A549 (cell line): ENCODE measurements at regions not wholly inside any gene's neighbourhood (a gene's known extent, or its start where the extent isn't known, plus 50 kb on each side); places are given as distances from the start of the nearest gene placed in this dataset.

Experiments used
- ATAC-seq, 2 experiments: fragments of 200-7000 bp in 1 of 2; fragments of >200 bp in 1 of 2; cut with Nextera tagmentation in 1 of 2; cut with Tn5 transposase in 1 of 2; 3 replicates each; pipeline versions ENCODE4 v1.8.0 to v1.9.1; 2018 to 2020; ENCODE audit warnings: mild to moderate bottlenecking in 1 of 2, moderate library complexity in 1 of 2
- CTCF ChIA-PET: fragments of 300-600 bp; sonication (Branson Sonifier 250); formaldehyde crosslinking; extraction: SDS; loops from one replicate; lab custom pipeline; 2021; ENCODE audit warnings: antibody characterized with exemption, inconsistent platforms; lab: Yijun Ruan, JAX
- POLR2A ChIA-PET: fragments of 350-600 bp; formaldehyde crosslinking; extraction: SDS; loops from one replicate; lab custom pipeline; 2021; ENCODE audit warnings: antibody characterized with exemption, inconsistent platforms; lab: Yijun Ruan, JAX
- DNase-seq, 2 experiments: peaks; one replicate each; pipeline versions ENCODE4 v3.0.0 to v3.0.0-alpha.2; 2011 to 2016; ENCODE audit warnings: low read depth in 1 of 2, low spot score in 1 of 2
- FAIRE-seq: peaks from 2 replicates; lab custom pipeline; 2011; peaks lifted over from hg19 to GRCh38; lab: Jason Lieb, UNC
- H3K27ac ChIP-seq, 2 experiments: fragments of >200 bp; sonication (Bioruptor Twin); formaldehyde crosslinking; 3 replicates each; pipeline ENCODE4 v1.5.1; 2016 to 2017
- H3K4me1 ChIP-seq: fragments of >200 bp; sonication (Bioruptor Twin); formaldehyde crosslinking; 3 replicates; pipeline ENCODE4 v1.6.1; 2016
- H3K4me2 ChIP-seq: fragments of >200 bp; sonication (Bioruptor Twin); formaldehyde crosslinking; 3 replicates; pipeline ENCODE4 v1.6.1; 2016
- H3K4me3 ChIP-seq: fragments of >200 bp; sonication (Bioruptor Twin); formaldehyde crosslinking; 3 replicates; pipeline ENCODE4 v1.5.1; 2016
- H3K9me3 ChIP-seq: fragments of >200 bp; sonication (Bioruptor Twin); formaldehyde crosslinking; 3 replicates; pipeline ENCODE4 v1.6.1; 2016
- ATOH8 ChIP-seq: fragments of 250-450 bp; sonication (Bioruptor Pico); IDR thresholded peaks from 2 replicates; pipeline ENCODE4 v1.5.0; 2020; ENCODE audit warnings: low read depth, mild to moderate bottlenecking, moderate library complexity
- CBX8 ChIP-seq: fragments of 200-600 bp; sonication (generic); IDR thresholded peaks from 2 replicates; pipeline ENCODE4 v1.6.1; 2016
- CHD2 ChIP-seq: fragments of 150-350 bp; IDR thresholded peaks from 2 replicates; pipeline ENCODE4 v1.6.1; 2014; ENCODE audit warnings: low read length; ENCODE audit not compliant: partially characterized antibody
- FOSL2 ChIP-seq, 2 experiments: fragments of 450-650 bp in 1 of 2; fragments of >200 bp in 1 of 2; sonication (Bioruptor Twin) in 1 of 2; formaldehyde crosslinking; IDR thresholded peaks; 2 replicates each; pipeline versions ENCODE4 v1.5.0 to v1.6.1; 2016 to 2020; ENCODE audit warnings: mild to moderate bottlenecking in 1 of 2, moderate library complexity in 1 of 2
- FOXS1 ChIP-seq: fragments of 250-450 bp; sonication (Bioruptor Pico); IDR thresholded peaks from 2 replicates; pipeline ENCODE4 v1.5.0; 2020; ENCODE audit warnings: mild to moderate bottlenecking, moderate library complexity
- HEYL ChIP-seq: fragments of 250-450 bp; sonication (Bioruptor Pico); IDR thresholded peaks from 2 replicates; pipeline ENCODE4 v1.8.0; 2021; ENCODE audit warnings: mild to moderate bottlenecking, moderate library complexity
- HOXA7 ChIP-seq: fragments of 250-450 bp; sonication (Bioruptor Pico); IDR thresholded peaks from 2 replicates; pipeline ENCODE4 v1.5.0; 2020; ENCODE audit warnings: mild to moderate bottlenecking, moderate library complexity
- KDM5A ChIP-seq: fragments of 200-600 bp; sonication (generic); IDR thresholded peaks from 2 replicates; pipeline ENCODE4 v1.6.1; 2016; ENCODE audit warnings: antibody characterized with exemption, mild to moderate bottlenecking
- MYC ChIP-seq: IDR thresholded peaks from 2 replicates; pipeline ENCODE4 v1.6.1; 2012; ENCODE audit warnings: mild to moderate bottlenecking, inconsistent platforms, low read length, improper control_type of control experiment, borderline replicate concordance
- NR3C1 ChIP-seq: fragments of >200 bp; sonication (Bioruptor Twin); formaldehyde crosslinking; IDR thresholded peaks from 3 replicates; pipeline ENCODE4 v1.6.1; 2017
- POLR2AphosphoS2 ChIP-seq: conservative IDR thresholded peaks from 2 replicates; pipeline ENCODE4 v1.6.1; 2012; ENCODE audit warnings: low read length, improper control_type of control experiment, inconsistent platforms
- SMC3 ChIP-seq: fragments of >200 bp; sonication (Bioruptor Twin); formaldehyde crosslinking; IDR thresholded peaks from 3 replicates; pipeline ENCODE4 v1.6.1; 2018; ENCODE audit warnings: inconsistent platforms
- ZFP36 ChIP-seq: fragments of 450-650 bp; IDR thresholded peaks from 2 replicates; pipeline ENCODE4 v1.6.1; 2014; ENCODE audit warnings: borderline replicate concordance; ENCODE audit not compliant: partially characterized antibody
- ZSCAN20 ChIP-seq: fragments of 250-450 bp; sonication (Bioruptor Pico); IDR thresholded peaks from 2 replicates; pipeline ENCODE4 v1.8.0; 2022; ENCODE audit warnings: mild to moderate bottlenecking, moderate library complexity
- WGBS: methylation state at CpG from one replicate; pipeline ENCODE4 v1.1.6; 2017; ENCODE audit errors: missing lambda C conversion rate; 5-methylcytosine and 5-hydroxymethylcytosine counted together

GRCh38 chr4:19746377-19746776 is 505.3 kb upstream of the SLIT2 start:
- TF ChIP-seq SMC3 = no peak
- TF ChIP-seq, all 56 proteins: peak for 0
- WGBS = 11% methylated on average over 2 of the region's 2 CpGs
- CTCF ChIA-PET = interaction anchor here (1.4 kb wide), 1 partner anchor 32 kb away, joined by 3 read pairs; no protein-coding TSS in a partner anchor

DNA sequence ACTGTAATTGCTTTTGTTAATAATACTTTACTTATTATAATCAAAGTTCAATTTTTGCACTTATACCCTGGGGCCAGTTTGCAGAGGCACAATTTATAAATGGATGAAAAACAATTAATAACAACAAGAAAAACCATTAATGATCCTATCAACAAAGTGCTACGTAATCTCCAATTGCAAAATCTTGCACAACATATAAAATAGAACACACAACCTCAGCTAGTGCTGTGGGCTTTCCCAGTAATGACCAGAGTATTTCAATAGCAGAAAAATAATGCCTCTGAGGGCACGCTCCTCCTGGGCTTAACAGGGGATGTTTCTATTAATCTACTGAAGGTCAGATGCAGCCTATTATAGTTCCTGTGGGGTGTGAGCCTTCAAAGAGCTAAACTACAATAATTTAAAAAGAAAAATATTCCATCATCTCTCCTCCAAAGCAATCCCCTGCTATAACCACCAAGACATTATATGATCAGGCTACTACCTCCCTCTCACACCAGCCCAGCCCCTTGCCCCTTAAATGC is 508.5 kb upstream of the SLIT2 start:
- POLR2A ChIA-PET = no interaction called here
- no peak overlapping the region for H3K27ac ChIP-seq
- no peak for ATAC-seq
- TF ChIP-seq FOXS1 (CRISPR knock-in tag) = no peak
- no peak for TF ChIP-seq ZFP36
- TF ChIP-seq KDM5A = no peak
- TF ChIP-seq NR3C1 = no peak
- no peak for TF ChIP-seq POLR2AphosphoS2
- TF ChIP-seq CBX8 = no peak
- TF ChIP-seq HOXA7 (CRISPR knock-in tag) = no peak
- no peak for TF ChIP-seq ATOH8 (CRISPR knock-in tag)
- no peak for TF ChIP-seq MYC
- TF ChIP-seq, all 56 proteins: peak for 0
- H3K4me1 ChIP-seq = no peaks in the 10 kb centered on the region
- WGBS = 15% methylated on average over 2 of the region's 2 CpGs
- H3K9me3 ChIP-seq = no peaks in the 10 kb centered on the region
- no peak overlapping the region for H3K4me2 ChIP-seq
- DNase-seq (no peak), FAIRE-seq (no peak)
- CTCF ChIA-PET = no interaction called here
- no peak overlapping the region for H3K4me3 ChIP-seq

More at GRCh38 chr4:19746377-19746776, 505.3 kb upstream of the SLIT2 start:
- Histone ChIP-seq H3K27ac (no peak overlapping the region), H3K4me2 (no peak overlapping the region), H3K9me3 (no peaks in the 10 kb centered on the region), H3K4me3 (no peak overlapping the region), H3K4me1 (no peaks in the 10 kb centered on the region)
- no peak for DNase-seq
- no peak for ATAC-seq
- FAIRE-seq = no peak
- POLR2A ChIA-PET = no interaction called here

- ChIA-PET POLR2A (no interaction called here), CTCF (no interaction called here)
- WGBS = 14% methylated on average over 7 of the region's 7 CpGs
- ATAC-seq = peak in 1 of 2 experiments; percentile 60; a peak in 3 of 6 replicates
- no peak overlapping the region for H3K27ac ChIP-seq
- H3K4me2 ChIP-seq = peak overlapping the region; percentile 25; the same call in 2 of the 3 replicates
- H3K9me3 ChIP-seq = no peaks in the 10 kb centered on the region
- H3K4me3 ChIP-seq = no peak overlapping the region
- FAIRE-seq = no peak
- TF ChIP-seq ZSCAN20 (no peak), FOSL2 (IDR thresholded peaks at IDR 0.05) (no peak), FOSL2 (CRISPR knock-in tag; IDR thresholded peaks at IDR 0.05) (peak; percentile 47; the same call in 1 of the 2 replicates)
- DNase-seq = peak in 1 of 2 experiments; percentile 43
- no peaks in the 10 kb centered on the region for H3K4me1 ChIP-seq
Measured at GRCh38 chr4:19739101-19739651, 512.5 kb upstream of the SLIT2 start.

DNA sequence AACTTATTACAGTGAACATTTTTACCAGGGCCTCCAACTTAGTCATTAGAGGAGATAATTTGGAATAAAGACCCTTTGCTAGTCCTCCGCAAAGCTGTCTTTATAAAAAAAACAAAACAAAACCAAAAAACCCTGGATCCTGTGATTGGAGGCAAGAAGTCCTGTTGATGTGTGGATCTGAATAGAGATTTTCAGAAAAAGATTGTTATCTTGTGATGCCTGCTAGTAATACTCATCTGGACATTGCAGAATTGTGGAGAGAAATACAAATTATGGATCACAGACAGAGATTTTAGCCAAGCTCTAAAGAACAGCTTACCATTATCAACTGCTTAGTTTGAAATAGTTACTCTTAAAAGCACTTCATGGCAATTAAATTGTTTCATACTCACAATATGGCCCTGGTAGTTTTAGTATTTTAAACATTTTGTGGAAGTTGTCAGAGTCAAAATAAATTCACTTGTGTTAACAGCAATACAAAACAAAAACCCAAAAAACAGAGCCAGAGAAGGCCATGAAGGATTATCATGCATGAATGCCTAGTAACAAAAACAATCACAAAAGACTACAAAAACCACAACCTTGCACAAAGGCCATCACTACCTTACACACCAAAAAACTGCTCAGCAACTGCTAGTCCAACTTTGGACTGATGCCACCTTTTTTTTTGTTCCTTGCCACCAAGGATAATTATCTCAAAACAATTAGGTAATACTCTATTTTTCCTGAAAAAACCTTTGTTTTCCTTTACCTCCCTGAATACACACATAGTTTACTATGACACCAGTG is 514.5 kb upstream of the SLIT2 start:
- DNase-seq = no peak
- 54% methylated on average over 1 of the region's 1 CpG for WGBS

DNA sequence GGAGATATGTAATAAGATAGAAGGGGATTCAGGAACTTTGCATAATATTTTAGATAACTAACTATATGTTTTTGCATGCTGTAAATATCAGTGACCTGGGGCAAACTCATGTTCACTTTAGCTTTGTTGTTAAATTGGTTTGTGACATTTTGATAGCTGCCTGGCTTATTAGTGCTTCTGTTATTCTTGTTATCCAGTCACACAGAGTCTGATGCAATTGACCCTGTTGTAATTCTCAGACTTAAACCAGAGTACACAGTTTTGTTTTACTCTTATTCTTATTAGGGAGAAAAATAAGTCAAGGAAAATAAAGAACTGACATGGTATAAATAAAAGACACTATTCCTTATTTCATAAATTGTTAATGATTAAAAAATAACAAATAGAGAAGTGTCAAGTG is 516.7 kb upstream of the SLIT2 start:
- no peak overlapping the region for H3K27ac ChIP-seq
- no peaks in the 10 kb centered on the region for H3K9me3 ChIP-seq
- H3K4me2 ChIP-seq = no peak overlapping the region
- ATAC-seq = no peak
- ChIA-PET CTCF (no interaction called here), POLR2A (no interaction called here)
- H3K4me1 ChIP-seq = no peaks in the 10 kb centered on the region
- FAIRE-seq = no peak
- no peak for TF ChIP-seq HEYL
- no peak for DNase-seq
- H3K4me3 ChIP-seq = no peak overlapping the region

More for the DNA sequence above, 514.5 kb upstream of the SLIT2 start:
- no peaks in the 10 kb centered on the region for H3K9me3 ChIP-seq
- ChIA-PET POLR2A (no interaction called here), CTCF (no interaction called here)
- ATAC-seq (no peak), FAIRE-seq (no peak)
- no peak overlapping the region for H3K4me2 ChIP-seq
- H3K4me3 ChIP-seq = no peak overlapping the region
- TF ChIP-seq HEYL (no peak), CHD2 (no peak)
- no peaks in the 10 kb centered on the region for H3K4me1 ChIP-seq
- no peak overlapping the region for H3K27ac ChIP-seq
